ENCODE measurements at regions not wholly inside any gene's neighbourhood (a gene's known extent, or its start where the extent isn't known, plus 50 kb on each side); places are given as distances from the start of the nearest gene placed in this dataset.

- ATAC-seq (no peak), DNase-seq (no peak)
- intact Hi-C loops (cut with DNase I): no loop called here
- Histone ChIP-seq H3K4me1 (no peaks in the 10 kb centered on the region), H3K27ac (no peak overlapping the region), H3K27me3 (ENCODE audit: insufficient read depth in 3 of 3, low read length in 2 of 3) (no peaks in the 10 kb centered on the region), H3K9me3 (no peaks in the 10 kb centered on the region), H3K4me3 (no peak overlapping the region), H3K36me3 (ENCODE audit: insufficient read depth in 1 of 2, low read depth in 1 of 2) (no peaks in the 10 kb centered on the region)
- TF ChIP-seq CTCF (IDR thresholded peaks at IDR 0.05): no peak
- WGBS, 3 donors: 87 to 95% (median 89%) methylated on average over 2 of the region's 2 CpGs
These were observed 50.1 kb upstream of the CMC1 start for GRCh38 chr3:28191363-28191762.
